ENCODE measurements at regions not wholly inside any gene's neighbourhood (a gene's known extent, or its start where the extent isn't known, plus 50 kb on each side); places are given as distances from the start of the nearest gene placed in this dataset.
"Not testable (repeated sequence)": the region's sequence is repeated elsewhere in the genome, so short reads cannot be mapped to it uniquely, and the experiment has no call there.

DNA sequence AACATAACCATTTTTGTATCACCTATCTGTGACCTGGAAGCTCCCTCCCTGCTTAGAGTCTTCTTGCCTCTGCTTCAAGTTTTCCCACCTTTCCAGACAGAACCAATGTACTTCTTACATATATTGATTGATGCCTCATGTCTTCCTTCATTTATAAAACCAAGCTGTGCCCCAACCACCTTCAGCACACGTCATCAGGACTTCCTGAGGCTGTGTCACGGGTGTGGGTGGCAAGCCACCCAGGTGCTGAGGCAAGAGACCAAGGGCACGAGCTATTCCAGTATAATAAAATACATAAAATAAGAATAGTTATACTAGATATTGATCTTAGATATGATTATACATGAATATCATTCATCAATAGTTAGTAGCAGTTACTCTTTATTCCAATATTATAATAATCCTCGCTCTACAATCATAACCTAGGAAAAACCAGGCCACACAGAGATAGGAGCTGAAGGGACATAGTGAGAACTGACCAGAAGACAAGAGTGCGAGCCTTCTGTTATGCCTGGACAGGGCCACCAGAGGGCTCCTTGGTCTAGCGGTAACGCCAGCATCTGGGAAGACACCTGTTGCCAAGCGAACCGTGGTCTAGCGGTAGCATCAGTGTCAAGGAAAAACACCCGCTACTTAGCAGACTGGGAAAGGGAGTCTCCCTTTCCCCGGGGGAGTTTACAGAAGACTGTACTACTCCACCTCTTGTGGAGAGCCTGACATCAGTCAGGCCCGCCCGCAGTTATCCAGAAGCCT is 180.2 kb upstream of the ERCC4 start:
- DNase-seq (ENCODE audit: low spot score): not testable (repeated sequence)

DNA sequence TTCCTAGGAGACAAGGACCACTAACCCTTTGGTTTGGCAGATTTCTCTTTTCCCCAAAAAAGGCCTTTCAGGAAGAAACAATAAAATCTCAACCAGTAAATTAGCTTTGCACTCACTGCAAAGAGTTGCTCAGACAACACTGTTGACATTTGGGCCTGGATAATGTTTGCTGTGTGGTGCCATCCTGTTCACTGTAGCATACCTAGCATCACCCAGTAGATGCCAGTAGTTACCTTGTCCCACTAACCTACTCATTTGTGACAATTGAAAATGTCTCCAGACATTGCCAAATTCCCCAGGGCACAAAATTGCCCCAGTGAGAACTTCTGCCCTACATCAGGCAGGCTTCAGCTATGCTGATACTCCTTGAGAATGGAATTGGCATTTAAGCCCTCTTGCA is 177.0 kb upstream of the ERCC4 start:
- no peak for DNase-seq (ENCODE audit: low spot score)

DNA sequence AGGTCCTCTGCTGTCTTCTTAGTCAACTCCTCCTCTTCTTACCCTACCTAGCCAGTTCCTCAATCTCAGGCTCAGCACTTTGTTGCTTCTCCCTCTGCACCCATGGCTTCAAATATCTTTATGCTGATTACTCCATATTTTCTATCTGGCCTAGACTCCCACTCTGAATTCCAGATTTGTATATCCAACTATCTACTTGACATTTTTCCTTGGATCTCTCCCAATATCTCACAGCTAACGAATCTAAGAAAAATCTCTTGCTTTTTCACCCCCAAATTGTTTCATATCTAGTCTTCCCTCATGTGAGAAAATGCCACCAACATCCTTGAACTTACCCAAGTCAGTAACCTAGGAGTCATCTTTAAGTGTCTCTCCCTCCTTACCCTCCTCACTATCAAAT is 176.4 kb upstream of the ERCC4 start:
- DNase-seq (ENCODE audit: low spot score): no peak

DNA sequence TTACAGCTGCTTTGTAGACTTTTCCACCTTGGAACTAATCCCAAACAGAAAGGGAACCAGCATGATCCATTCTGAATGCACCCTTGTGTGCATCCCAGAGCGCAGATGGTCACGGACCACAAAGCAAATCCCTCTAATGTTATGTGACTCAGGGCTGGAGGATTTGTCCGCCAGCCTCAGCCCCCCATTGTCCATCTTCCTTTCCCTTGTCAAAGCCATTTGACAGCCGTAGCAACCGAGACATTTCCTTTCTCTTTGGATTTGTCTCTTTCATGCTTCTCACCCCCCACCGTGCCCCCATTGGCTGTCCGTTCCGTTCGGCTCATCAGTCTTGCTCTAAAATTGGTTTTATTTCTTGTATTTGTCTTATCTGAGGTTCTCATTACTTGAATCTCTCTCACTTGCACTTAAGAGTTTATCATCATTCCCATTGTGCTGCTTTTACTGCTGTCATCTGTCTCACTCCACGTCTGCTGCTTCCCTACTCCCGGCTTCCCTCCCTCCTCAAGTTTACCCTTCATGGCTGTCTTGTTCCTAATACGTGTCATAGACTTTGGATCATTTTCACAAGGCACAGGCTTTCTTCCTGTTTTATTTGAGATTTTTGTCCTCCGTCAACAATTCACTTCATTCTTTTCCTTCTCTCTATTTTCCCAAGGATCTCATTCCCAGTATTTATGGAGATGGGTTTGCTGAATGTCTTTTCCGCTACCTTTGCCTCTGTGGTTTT is 163.4 kb upstream of the ERCC4 start:
- DNase-seq (ENCODE audit: low spot score): no peak

DNA sequence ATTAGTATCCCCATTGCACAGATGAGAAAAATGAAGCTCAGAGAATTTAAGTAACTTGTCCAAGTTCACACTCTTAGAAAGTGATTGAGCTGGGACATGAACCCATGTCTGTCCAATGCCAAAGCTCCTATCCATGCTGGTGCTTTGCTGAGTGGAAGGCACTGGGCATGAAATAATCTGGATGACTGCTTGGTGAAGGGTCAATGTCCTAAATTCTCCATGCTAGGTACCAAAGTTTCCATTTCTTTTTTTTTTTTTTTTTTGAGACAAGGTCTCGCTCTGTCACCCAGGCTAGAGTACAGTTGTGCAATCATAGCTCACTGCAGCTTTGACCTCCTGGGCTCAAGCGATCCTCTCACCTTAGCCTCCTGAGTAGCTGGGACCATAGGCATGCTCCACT is 153.6 kb upstream of the ERCC4 start:
- DNase-seq (ENCODE audit: low spot score): no peak

DNA sequence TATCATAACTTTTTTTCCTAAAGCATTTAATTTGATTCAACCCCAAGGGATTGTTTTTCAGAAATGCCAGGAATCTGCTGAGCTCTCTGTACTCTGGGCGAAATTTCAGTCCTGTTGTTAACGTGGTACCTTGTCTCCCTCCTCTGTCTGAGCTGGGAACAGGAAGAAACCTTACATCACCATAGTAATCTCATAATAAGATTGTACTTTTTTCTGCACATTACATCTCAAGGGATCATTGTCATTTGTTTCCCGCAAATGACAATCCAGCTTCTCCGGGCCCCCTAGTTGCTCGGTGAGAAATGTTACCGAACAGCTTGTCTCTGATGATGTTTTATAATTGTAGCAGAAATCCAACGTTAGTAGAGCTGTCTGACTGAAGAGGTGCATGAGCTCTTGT is 152.7 kb upstream of the ERCC4 start:
- no peak for DNase-seq (ENCODE audit: low spot score)

DNA sequence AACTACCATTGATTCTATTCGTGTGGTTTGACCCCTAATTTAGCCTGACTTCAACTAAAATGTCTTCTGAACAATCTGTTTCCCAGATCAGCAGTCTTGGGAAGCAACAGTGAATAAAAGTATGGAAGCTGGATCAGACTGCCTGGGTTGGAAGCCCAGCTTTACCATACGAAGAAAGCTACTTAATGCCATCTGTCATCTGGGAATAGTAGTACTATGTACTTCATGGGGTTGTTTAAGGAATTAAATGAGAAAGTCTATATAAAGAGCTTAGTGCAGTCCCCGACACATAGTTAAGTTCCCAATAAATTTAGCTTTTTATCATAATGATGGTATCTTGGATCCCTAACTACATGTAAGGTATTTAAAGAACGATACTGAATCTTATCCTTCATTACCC is 151.5 kb upstream of the ERCC4 start:
- DNase-seq (ENCODE audit: low spot score): no peak

DNA sequence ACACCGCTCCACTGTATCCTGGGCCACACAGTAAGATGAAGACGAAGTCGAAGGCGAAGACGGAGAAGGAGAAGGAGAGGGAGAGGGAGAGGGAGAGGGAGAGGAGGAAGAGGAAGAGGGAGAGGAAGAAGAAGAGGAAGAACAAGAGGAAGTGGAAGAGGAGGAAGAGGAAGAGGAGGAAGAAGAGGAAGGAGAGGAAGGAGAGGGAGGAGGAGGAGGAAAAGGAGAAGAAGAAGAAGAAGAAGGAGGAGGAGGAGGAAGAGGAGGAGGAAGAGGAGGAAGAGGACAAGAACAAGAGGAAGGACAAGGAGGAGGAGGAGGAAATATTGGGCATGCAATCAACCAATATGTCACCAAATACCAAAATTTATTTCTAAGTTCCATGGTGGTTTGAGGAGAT is 149.5 kb upstream of the ERCC4 start:
- no peak for DNase-seq (ENCODE audit: low spot score)

DNA sequence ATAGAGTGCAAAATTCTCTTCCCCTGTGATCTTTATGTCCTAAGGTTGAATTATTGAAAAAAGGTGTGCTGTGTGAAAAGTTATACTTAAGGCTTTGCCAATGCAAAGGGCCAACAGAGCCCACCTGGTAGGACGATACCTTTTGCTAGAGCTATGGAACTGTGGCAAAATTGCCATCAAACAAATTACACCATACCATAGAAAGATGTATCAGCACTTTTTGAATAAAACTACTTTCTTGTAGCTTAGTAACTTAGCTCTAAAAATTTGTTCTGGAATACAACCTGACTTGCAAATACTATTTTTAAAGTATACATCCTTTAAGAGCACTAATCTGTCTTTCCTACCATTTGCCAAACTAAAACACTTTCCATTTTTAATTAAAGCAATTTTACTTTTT is 147.2 kb upstream of the ERCC4 start:
- DNase-seq (ENCODE audit: low spot score): no peak

DNA sequence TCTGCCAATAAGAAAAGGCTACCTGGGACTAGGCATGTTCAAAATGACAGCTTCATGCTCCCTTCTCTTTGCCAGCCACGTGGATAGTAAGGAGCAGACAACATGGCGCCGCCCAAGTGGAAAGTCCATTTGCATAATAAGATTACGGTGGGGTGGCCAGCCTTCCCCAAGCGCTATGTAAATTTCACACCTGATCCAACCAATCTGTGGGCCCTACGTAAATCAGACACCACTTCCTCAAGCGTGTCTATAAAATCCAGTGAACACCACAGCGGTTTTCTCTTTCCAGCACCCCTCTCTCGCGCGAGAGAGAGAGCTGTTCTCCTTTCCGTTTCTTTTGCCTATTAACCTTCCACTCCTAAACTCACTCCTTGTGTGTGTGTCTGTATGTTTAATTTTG is 140.3 kb upstream of the ERCC4 start:
- DNase-seq (ENCODE audit: low spot score): no peak

DNA sequence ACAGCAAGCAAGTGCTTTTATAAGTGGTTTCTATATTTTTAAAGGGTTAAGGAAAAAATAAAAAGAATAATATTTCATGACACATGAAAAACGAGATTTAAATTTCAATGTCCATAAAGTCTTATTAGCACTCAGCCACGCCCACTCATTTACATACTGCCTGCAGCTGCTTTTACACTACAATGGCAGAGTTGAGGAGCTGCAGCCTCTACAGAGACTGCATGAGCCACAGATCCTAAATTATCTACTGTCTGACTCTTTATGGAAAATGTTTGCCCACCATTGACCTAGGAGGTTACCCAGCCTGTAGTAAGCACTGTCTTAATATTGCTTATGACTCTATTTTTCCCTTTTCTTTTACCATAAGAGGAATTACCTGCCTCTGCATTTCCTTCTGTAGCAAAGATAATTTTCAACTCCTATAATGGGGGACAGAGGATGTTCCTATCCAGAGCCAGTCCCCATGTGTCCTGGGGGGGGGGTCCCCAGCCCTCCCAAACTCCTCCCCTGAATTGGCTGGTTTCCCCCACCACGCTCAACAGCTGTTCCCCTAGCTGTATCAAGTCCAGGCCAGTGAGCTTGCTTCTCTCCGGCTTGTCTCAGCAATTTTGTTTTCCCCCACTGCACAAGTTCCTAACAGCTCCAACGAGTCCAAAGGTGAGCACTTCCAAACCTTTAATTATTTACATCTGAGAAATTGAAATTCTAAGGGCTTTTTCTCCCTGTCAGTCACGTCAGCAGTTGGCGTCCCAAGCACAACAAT is 139.4 kb upstream of the ERCC4 start:
- DNase-seq (ENCODE audit: low spot score): no peak

DNA sequence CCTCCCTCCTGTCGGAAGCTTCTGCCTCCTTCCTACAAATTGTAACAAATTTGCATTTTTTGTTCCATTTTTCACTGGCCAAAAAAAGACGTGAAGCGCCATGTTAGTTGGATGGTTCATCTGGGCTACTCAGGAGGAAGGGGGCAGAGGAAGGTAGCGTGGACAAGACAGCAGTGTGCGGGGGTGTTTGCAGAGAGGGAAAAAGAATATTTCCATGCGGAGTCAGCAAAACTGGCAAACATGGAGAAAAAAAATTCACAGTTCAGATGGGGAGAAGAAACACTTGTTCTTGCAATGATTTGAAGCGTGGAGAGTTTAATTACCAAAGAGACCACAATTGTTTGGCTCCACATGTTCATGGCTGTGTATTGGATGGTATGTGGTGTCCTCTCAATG is 138.8 kb upstream of the ERCC4 start:
- no peak for DNase-seq (ENCODE audit: low spot score)

DNA sequence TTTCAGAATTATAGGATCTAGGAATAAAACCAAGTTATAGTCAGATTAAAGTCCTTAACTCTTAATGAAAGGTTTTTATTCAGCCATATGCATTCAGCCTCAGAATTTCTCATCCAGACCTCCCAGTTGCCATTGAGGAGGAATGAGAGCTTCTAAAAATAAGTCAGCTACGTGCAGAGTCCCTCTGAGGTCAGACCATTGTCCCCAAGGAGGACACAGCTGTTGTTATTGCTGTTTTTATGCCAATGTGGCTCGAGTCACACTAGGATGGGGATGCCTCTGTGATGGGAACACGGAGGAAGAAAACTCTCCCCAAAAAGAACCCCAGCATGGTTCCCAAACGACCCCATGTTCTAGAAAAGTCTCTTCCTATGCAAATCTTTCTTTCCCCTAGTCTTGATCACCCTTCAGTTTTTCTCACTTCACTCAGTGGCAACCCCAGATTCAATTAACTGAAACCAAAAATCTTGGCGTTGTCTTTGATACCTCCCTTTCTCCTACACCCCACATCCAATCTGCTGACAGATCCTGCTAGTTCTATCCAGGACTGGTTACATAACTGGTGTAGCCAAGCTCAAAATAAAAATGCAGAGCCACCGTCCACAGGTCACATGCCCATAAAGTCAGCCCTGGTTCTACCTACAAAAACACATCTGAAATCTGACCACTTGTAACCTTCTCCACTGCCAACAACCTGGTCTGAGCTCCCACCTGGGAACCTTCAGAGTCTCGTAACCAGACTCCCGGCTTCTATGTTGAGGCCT is 138.2 kb upstream of the ERCC4 start:
- no peak for DNase-seq (ENCODE audit: low spot score)

DNA sequence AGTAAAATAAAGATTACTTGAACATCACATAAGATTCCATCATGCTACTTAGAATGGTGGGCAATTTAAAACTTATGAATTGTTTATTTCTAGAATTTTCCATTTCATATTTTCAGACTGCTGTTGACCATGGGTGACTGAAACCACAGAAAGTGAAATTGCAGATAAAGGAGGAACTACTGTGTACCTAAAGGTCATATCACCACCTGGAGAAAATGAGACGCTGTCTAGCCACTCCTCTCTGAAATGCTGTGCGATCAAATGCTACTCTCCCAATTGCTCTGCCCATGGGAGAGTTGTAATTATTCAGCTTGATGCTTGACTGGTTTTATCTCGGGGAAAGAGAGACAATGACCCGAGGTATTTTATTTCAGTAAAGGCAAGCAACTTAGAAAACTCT is 128.9 kb upstream of the ERCC4 start:
- DNase-seq (ENCODE audit: low spot score): no peak

DNA sequence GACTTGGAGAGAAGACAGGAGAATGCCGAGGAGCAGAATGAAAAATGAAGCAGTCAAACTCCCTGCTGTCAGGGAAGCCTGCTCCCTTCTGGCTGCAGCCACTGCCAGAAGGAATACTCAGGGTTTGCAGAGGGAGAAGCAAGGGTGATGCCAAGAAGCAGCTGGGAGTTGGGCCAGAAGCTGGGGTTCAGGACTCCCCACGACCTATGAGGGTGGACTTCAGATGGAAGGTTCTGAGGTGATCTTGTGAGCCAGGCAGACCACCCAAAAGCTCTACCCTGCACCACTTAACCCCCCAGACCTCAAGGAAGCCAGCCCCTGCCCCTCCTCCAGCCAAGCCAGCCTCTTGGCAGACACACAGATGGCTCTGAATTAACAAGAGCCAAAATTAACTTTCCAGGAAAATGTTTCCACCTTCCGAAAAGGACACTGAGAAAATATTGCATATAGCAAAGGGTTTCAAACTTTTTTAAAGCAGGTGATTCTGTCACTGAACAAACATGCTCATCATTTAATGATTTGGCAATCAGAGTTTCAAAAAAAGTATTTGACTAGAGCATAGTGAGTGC is 126.0 kb upstream of the ERCC4 start:
- no peak for DNase-seq (ENCODE audit: low spot score)

DNA sequence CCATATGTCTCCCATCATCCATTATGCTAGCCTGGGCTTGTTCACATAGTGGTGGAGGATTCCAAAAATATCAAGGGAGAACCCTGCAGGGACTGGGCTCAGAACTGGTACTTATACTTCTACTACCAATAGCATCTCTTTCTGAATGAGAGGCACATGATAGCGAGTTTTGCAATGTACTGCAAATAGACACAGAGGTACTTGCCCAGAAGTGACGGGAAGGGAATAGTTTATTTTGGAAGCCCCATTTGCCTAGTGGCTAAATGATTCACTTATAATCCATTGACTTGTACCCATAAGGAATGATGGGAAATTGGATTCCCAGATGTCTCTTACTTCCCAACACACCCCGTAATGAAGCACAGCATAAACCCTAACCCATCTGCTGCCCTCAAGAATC is 124.8 kb upstream of the ERCC4 start:
- no peak for DNase-seq (ENCODE audit: low spot score)

DNA sequence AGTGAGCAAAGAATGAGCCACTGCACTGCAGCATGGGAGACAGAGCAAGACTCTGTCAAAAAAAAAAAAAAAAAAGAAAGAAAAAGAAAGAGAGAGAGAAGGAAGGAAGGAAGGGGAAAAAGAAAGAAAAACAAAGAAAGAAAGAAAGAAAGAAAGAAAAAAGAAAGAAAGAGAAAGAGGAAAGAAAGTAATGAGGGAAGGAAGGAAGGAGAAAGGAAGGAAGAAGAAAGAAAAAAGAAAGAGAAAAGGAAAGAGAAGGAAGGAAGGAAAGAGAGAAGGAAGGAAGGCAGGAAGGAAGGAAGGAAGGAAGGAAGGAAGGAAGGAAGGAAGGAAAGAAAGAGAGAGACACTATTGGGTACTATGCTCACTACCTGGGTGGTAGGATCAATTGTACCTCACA is 122.2 kb upstream of the ERCC4 start:
- no peak for DNase-seq (ENCODE audit: low spot score)

DNA sequence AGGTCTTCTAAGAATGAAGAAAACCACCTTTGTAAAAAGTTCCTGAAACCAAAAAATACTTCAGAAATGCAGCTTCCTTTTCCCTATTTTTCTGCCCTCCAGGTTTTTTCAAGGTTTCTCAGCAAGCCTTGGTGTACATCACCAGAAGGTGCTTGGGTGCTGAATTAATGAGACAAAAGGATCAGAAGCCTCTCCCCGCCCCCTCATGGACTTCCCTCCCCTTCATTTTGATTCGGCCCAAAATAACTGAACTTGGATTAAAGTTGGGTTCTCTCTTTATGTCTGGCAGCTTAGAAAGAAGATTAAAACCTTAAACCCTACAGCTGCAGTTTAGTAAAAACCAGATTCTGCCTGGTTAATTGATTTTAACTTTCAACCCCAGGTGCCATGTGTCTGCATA is 121.7 kb upstream of the ERCC4 start:
- no peak for DNase-seq (ENCODE audit: low spot score)

DNA sequence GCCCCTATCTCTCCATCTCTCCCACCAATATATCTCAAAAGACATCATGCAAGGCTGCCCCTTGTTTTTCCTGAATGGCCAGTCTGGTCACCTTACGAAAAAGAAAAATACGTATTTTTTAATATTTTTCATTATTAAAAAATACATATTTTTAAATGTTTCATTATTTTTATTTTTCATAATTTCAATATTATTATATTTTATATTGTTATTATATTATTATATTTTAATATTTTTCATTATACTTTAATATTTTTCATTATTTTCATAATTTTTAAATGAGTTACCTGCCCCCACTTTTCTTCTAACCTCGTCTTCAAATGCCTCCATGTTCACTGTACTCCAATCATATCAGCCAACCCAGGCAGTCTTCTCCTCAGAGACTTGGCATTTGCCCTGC is 116.0 kb upstream of the ERCC4 start:
- DNase-seq (ENCODE audit: low spot score): no peak

DNA sequence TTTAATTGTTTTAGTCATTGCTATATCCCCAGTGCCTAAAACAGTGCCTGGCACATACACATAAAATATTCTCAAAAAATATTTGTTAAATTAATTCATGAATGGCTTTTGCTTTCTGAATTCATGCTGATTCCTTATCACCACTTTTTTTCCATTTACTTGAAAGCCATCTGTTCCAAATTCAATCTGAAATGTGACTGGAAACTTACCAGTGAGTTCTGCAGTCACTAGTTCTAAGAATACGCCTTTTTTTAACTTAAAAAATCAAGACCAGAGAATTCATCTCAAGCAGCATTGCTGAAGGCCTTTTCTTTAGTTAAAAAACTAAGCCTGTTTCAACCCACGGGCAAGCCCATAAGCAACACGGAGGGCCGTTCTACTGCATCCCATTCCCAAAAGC is 114.0 kb upstream of the ERCC4 start:
- no peak for DNase-seq (ENCODE audit: low spot score)

DNA sequence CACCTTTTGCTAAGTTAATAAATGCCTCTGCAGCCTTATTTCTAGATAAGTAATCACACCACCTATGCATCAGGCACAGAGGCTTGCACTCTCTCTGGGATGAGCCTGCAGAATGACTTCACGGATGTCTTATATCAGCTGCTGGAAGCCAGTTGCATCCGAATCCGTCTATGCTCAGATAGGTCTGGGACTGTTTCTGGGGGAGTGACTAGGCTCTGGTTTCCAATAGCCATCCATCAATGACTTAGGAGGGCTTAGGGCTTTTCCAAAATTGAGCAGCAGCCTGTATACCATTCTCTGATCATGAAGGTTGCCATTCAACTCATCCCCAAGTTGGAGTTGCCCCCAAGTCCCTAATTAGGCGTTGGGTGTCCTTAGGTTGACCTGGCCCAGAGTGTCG is 113.3 kb upstream of the ERCC4 start:
- DNase-seq (ENCODE audit: low spot score): no peak

DNA sequence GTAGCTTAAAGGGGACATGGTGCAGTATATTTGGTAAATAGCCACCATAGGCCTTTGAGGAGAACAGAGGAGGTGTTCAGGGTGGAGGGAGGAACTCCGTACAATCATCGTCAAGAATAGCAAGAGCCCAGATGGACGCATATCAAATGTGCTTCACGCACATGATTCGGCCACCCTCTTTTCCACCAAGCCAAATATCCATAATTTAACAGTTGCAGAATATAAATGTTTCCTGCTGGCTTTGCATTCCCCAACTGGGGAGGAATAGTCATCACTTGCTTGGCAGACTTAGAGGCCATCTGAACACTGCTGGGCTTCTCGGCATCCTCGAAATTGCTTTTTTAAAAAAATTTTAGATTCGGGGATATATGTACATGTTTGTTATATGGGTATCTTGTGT is 111.9 kb upstream of the ERCC4 start:
- DNase-seq (ENCODE audit: low spot score): no peak

Measured in CD4-positive, alpha-beta T cell treated with Interleukin-2 at 100 ng/mL for 4 hours (primary cell).